Stomach (tissue), 4 donors: ENCODE measurements at regions not wholly inside any gene's neighbourhood (a gene's known extent, or its start where the extent isn't known, plus 50 kb on each side); places are given as distances from the start of the nearest gene placed in this dataset.

ENCODE experiments used
- CTCF ChIP-seq, 7 experiments: fragments of 450-650 bp in 4 of 7; fragments of 200-600 bp in 3 of 7; sonication (generic) in 3 of 7; IDR thresholded peaks; one replicate each; pipeline ENCODE4 v1.5.1; 2016 to 2019; ENCODE audit warnings: antibody characterized with exemption in 7 of 7, control low read depth in 2 of 7, mild to moderate bottlenecking in 1 of 7
- POLR2A ChIP-seq, 4 donors: fragments of 450-650 bp; IDR thresholded peaks; one replicate each; pipeline ENCODE4 v1.6.1; 2016; ENCODE audit warnings: antibody characterized with exemption in 4 of 4, control low read depth in 2 of 4, mild to moderate bottlenecking in 1 of 4, moderate library complexity in 1 of 4

GRCh38 chr4:130422261-130422660 is 1326.3 kb downstream of the C4orf33 start:
- no peak for TF ChIP-seq CTCF (IDR thresholded peaks at IDR 0.05)
- TF ChIP-seq POLR2A (IDR thresholded peaks at IDR 0.05), result no peak
